ENCODE measurements at regions not wholly inside any gene's neighbourhood (a gene's known extent, or its start where the extent isn't known, plus 50 kb on each side); places are given as distances from the start of the nearest gene placed in this dataset.

DNA sequence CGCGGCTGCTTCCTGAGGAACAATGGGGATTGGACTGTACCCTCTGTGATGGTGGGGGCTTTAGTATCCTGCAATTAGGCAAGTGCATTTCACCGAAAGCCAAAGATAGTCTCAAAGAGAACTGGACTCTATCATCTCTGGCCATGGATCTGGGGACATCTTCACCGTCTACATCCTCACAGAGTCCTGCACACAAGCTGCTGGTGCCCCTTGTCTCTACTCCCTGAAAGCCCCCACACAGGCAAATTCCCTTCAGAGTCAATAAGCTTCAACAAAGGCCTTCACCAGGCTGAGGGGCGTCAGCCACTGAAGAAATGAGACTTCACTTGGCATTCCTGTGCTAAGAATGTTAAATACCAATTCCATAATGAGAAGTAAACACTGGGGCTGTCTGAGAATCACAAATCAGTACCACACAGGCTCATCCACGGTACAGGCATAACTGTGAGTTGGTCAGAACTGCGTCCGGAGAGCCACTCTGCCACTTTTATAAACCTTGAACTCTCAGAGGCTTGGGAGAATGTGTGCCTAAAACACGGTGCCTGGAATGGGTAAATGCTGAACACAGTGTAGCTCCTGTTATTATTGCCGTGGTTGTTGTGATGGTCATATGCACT lies 432.7 kb downstream of the ZNF521 start:
- ATAC-seq (no peak), FAIRE-seq (no peak), DNase-seq (ENCODE audit: low read depth in 1 of 2, low spot score in 1 of 2) (no peak)
- WGBS (ENCODE audit: missing lambda C conversion rate): 31% methylated on average over 8 of the region's 10 CpGs
- Histone ChIP-seq H3K9me3 (no peaks in the 10 kb centered on the region), H3K4me2 (no peak overlapping the region), H3K4me1 (no peaks in the 10 kb centered on the region), H3K27ac (no peak overlapping the region), H3K4me3 (no peak overlapping the region)
- ChIA-PET CTCF (no interaction called here), POLR2A (no interaction called here)
- TF ChIP-seq HDAC2 (IDR thresholded peaks at IDR 0.05): no peak
- TF ChIP-seq EHF (CRISPR knock-in tag; IDR thresholded peaks at IDR 0.05): no peak
- no peak for TF ChIP-seq ZFP36 (IDR thresholded peaks at IDR 0.05; ENCODE audit: borderline replicate concordance, partially characterized antibody)
- TF ChIP-seq, protein P1, sequence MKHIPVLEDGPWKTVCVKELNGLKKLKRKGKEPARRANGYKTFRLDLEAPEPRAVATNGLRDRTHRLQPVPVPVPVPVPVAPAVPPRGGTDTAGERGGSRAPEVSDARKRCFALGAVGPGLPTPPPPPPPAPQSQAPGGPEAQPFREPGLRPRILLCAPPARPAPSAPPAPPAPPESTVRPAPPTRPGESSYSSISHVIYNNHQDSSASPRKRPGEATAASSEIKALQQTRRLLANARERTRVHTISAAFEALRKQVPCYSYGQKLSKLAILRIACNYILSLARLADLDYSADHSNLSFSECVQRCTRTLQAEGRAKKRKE (CRISPR knock-in tag; IDR thresholded peaks at IDR 0.05; ENCODE audit: low read depth): no peak
- no peak for TF ChIP-seq RAD21 (conservative IDR thresholded peaks at IDR 0.05 in 1 of 2, IDR thresholded peaks at IDR 0.05 in 1 of 2)
- no peak for TF ChIP-seq POLR2AphosphoS2 (conservative IDR thresholded peaks at IDR 0.05; ENCODE audit: low read length)
- TF ChIP-seq GATA3 (IDR thresholded peaks at IDR 0.05; ENCODE audit: borderline replicate concordance): no peak
- TF ChIP-seq PHF8 (IDR thresholded peaks at IDR 0.05; ENCODE audit: borderline replicate concordance, low read depth): no peak
- TF ChIP-seq MAZ (IDR thresholded peaks at IDR 0.05; ENCODE audit: borderline replicate concordance, low read depth, low read length): no peak
- TF ChIP-seq, protein P2, sequence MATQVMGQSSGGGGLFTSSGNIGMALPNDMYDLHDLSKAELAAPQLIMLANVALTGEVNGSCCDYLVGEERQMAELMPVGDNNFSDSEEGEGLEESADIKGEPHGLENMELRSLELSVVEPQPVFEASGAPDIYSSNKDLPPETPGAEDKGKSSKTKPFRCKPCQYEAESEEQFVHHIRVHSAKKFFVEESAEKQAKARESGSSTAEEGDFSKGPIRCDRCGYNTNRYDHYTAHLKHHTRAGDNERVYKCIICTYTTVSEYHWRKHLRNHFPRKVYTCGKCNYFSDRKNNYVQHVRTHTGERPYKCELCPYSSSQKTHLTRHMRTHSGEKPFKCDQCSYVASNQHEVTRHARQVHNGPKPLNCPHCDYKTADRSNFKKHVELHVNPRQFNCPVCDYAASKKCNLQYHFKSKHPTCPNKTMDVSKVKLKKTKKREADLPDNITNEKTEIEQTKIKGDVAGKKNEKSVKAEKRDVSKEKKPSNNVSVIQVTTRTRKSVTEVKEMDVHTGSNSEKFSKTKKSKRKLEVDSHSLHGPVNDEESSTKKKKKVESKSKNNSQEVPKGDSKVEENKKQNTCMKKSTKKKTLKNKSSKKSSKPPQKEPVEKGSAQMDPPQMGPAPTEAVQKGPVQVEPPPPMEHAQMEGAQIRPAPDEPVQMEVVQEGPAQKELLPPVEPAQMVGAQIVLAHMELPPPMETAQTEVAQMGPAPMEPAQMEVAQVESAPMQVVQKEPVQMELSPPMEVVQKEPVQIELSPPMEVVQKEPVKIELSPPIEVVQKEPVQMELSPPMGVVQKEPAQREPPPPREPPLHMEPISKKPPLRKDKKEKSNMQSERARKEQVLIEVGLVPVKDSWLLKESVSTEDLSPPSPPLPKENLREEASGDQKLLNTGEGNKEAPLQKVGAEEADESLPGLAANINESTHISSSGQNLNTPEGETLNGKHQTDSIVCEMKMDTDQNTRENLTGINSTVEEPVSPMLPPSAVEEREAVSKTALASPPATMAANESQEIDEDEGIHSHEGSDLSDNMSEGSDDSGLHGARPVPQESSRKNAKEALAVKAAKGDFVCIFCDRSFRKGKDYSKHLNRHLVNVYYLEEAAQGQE (IDR thresholded peaks at IDR 0.05): no peak
- TF ChIP-seq ZNF302 (CRISPR knock-in tag; IDR thresholded peaks at IDR 0.05): no peak
- no peak for TF ChIP-seq TFCP2L1 (CRISPR knock-in tag; IDR thresholded peaks at IDR 0.05)
- TF ChIP-seq, protein P3, sequence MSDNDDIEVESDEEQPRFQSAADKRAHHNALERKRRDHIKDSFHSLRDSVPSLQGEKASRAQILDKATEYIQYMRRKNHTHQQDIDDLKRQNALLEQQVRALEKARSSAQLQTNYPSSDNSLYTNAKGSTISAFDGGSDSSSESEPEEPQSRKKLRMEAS (IDR thresholded peaks at IDR 0.05): no peak
- no peak for TF ChIP-seq HOXB13 (CRISPR knock-in tag; IDR thresholded peaks at IDR 0.05; ENCODE audit: low read depth)
- no peak for TF ChIP-seq MAFK (IDR thresholded peaks at IDR 0.05; ENCODE audit: partially characterized antibody)
- TF ChIP-seq BHLHE40 (IDR thresholded peaks at IDR 0.05; ENCODE audit: low read depth, low read length): no peak
- TF ChIP-seq, protein P4, sequence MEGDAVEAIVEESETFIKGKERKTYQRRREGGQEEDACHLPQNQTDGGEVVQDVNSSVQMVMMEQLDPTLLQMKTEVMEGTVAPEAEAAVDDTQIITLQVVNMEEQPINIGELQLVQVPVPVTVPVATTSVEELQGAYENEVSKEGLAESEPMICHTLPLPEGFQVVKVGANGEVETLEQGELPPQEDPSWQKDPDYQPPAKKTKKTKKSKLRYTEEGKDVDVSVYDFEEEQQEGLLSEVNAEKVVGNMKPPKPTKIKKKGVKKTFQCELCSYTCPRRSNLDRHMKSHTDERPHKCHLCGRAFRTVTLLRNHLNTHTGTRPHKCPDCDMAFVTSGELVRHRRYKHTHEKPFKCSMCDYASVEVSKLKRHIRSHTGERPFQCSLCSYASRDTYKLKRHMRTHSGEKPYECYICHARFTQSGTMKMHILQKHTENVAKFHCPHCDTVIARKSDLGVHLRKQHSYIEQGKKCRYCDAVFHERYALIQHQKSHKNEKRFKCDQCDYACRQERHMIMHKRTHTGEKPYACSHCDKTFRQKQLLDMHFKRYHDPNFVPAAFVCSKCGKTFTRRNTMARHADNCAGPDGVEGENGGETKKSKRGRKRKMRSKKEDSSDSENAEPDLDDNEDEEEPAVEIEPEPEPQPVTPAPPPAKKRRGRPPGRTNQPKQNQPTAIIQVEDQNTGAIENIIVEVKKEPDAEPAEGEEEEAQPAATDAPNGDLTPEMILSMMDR (IDR thresholded peaks at IDR 0.05): no peak
- no peak for TF ChIP-seq SREBF2 (IDR thresholded peaks at IDR 0.05)
- TF ChIP-seq KDM5A (IDR thresholded peaks at IDR 0.05): no peak

DNA sequence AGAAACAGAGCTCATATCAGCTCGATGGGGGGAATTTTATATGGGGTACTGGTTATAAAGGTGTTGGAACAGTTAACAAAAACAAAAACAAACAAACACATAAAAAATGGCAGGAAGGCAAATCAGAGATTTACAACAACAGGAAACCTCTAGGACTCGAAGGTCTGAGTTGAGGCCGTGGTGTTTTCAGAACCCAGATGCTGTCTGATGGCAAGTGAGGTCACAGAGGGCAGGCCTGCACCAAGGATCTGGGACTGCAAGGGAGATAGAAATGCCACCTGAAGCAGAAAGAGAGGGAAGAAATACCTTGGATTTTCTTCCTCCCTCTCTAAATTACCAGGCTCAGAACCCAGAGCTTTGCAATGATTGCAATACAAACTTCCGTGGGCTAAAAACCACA lies 429.5 kb downstream of the ZNF521 start:
- Histone ChIP-seq H3K27ac (no peak overlapping the region), H3K4me3 (no peak overlapping the region), H3K9me3 (no peaks in the 10 kb centered on the region), H3K4me1 (no peaks in the 10 kb centered on the region), H3K4me2 (no peak overlapping the region)
- WGBS (ENCODE audit: missing lambda C conversion rate): 0% methylated on average over 4 of the region's 4 CpGs
- ChIA-PET CTCF (no interaction called here), POLR2A (no interaction called here)
- TF ChIP-seq RARB (CRISPR knock-in tag; IDR thresholded peaks at IDR 0.05) (no peak), CBX2 (IDR thresholded peaks at IDR 0.05; ENCODE audit: borderline replicate concordance, low read depth) (no peak), RAD21 (conservative IDR thresholded peaks at IDR 0.05 in 1 of 2, IDR thresholded peaks at IDR 0.05 in 1 of 2) (no peak), JUN (IDR thresholded peaks at IDR 0.05) (no peak), SMC3 (IDR thresholded peaks at IDR 0.05) (no peak)
- DNase-seq (ENCODE audit: low read depth in 1 of 2, low spot score in 1 of 2) (no peak), ATAC-seq (no peak), FAIRE-seq (no peak)

All from A549 (cell line).